ENCODE measurements at regions not wholly inside any gene's neighbourhood (a gene's known extent, or its start where the extent isn't known, plus 50 kb on each side); places are given as distances from the start of the nearest gene placed in this dataset.

GRCh38 chr16:16945207-16945606, 525.6 kb downstream of the XYLT1 start:
- peaks cover 3% of the 10 kb centered on the region for H3K9me3 Mint-ChIP-seq
- no peaks in the 10 kb centered on the region for H4K20me1 ChIP-seq (ENCODE audit: low read depth)
- no peaks in the 10 kb centered on the region for H3K79me2 ChIP-seq (ENCODE audit: low read depth)
- peaks cover 16% of the 10 kb centered on the region for H3K4me1 ChIP-seq
- H3F3A ChIP-seq (ENCODE audit: low read depth) = no peaks in the 10 kb centered on the region
- H3K9ac ChIP-seq = no peak overlapping the region
- no peaks in the 10 kb centered on the region for H3K36me3 Mint-ChIP-seq
- H3K4me3 Mint-ChIP-seq = no peak overlapping the region
- no peak overlapping the region for H3K27ac ChIP-seq
- H3K4me1 Mint-ChIP-seq = no peaks in the 10 kb centered on the region
- H3K27me3 Mint-ChIP-seq (ENCODE audit: insufficient read depth, low read depth) = no peaks in the 10 kb centered on the region
- no peak for DNase-seq (ENCODE audit: low spot score)
- H3K36me3 ChIP-seq = no peaks in the 10 kb centered on the region
- no peak overlapping the region for H3K4me3 ChIP-seq
- TF ChIP-seq EZH2phosphoT487 (IDR thresholded peaks at IDR 0.05) (no peak), EZH2 (IDR thresholded peaks at IDR 0.05) (no peak), CTCF (IDR thresholded peaks at IDR 0.05) (no peak)
- no peak overlapping the region for H3K4me2 ChIP-seq
- no peak overlapping the region for H3K27ac Mint-ChIP-seq
- no peak overlapping the region for H2AFZ ChIP-seq (replicated peaks)
- no peaks in the 10 kb centered on the region for H3K9me3 ChIP-seq (ENCODE audit: low read depth)
- no peaks in the 10 kb centered on the region for H3K27me3 ChIP-seq

GRCh38 chr16:16956376-16956775, 514.4 kb downstream of the XYLT1 start:
- Histone ChIP-seq H4K20me1 (ENCODE audit: low read depth) (no peaks in the 10 kb centered on the region), H3K27ac (no peak overlapping the region), H3K4me2 (no peak overlapping the region), H3K4me1 (peaks cover 7% of the 10 kb centered on the region), H3K9ac (no peak overlapping the region), H3F3A (ENCODE audit: low read depth) (no peaks in the 10 kb centered on the region), H3K4me3 (no peak overlapping the region), H3K79me2 (ENCODE audit: low read depth) (no peaks in the 10 kb centered on the region), H3K9me3 (ENCODE audit: low read depth) (no peaks in the 10 kb centered on the region), H3K27me3 (no peaks in the 10 kb centered on the region), H3K36me3 (no peaks in the 10 kb centered on the region), H2AFZ (replicated peaks) (no peak overlapping the region)
- Mint-ChIP-seq H3K27ac (no peak overlapping the region), H3K4me3 (no peak overlapping the region), H3K27me3 (ENCODE audit: insufficient read depth, low read depth) (peaks cover 6% of the 10 kb centered on the region), H3K4me1 (no peaks in the 10 kb centered on the region), H3K9me3 (peaks cover under 1% of the 10 kb centered on the region), H3K36me3 (no peaks in the 10 kb centered on the region)
- no peak for DNase-seq (ENCODE audit: low spot score)
- no peak for TF ChIP-seq CTCF (IDR thresholded peaks at IDR 0.05)
- TF ChIP-seq EZH2phosphoT487 (IDR thresholded peaks at IDR 0.05) = no peak

GRCh38 chr16:16960785-16961184, 510.0 kb downstream of the XYLT1 start:
- Mint-ChIP-seq H3K27ac (no peak overlapping the region), H3K4me1 (no peaks in the 10 kb centered on the region), H3K36me3 (no peaks in the 10 kb centered on the region), H3K4me3 (no peak overlapping the region), H3K9me3 (no peaks in the 10 kb centered on the region), H3K27me3 (ENCODE audit: insufficient read depth, low read depth) (no peaks in the 10 kb centered on the region)
- Histone ChIP-seq H2AFZ (replicated peaks) (no peak overlapping the region), H4K20me1 (ENCODE audit: low read depth) (no peaks in the 10 kb centered on the region), H3F3A (ENCODE audit: low read depth) (no peaks in the 10 kb centered on the region), H3K4me2 (no peak overlapping the region), H3K9me3 (ENCODE audit: low read depth) (no peaks in the 10 kb centered on the region), H3K27ac (no peak overlapping the region), H3K36me3 (no peaks in the 10 kb centered on the region), H3K4me3 (no peak overlapping the region), H3K27me3 (no peaks in the 10 kb centered on the region), H3K9ac (no peak overlapping the region), H3K4me1 (peaks cover 7% of the 10 kb centered on the region), H3K79me2 (ENCODE audit: low read depth) (no peaks in the 10 kb centered on the region)
- TF ChIP-seq EZH2phosphoT487 (IDR thresholded peaks at IDR 0.05) (no peak), CTCF (IDR thresholded peaks at IDR 0.05) (no peak), EZH2 (IDR thresholded peaks at IDR 0.05) (no peak)
- DNase-seq (ENCODE audit: low spot score) = no peak

GRCh38 chr16:16966439-16966838, 504.3 kb downstream of the XYLT1 start:
- no peaks in the 10 kb centered on the region for H3K79me2 ChIP-seq (ENCODE audit: low read depth)
- H3K4me1 Mint-ChIP-seq = no peaks in the 10 kb centered on the region
- no peaks in the 10 kb centered on the region for H3K27me3 ChIP-seq
- H3K4me2 ChIP-seq = no peak overlapping the region
- H3F3A ChIP-seq (ENCODE audit: low read depth) = no peaks in the 10 kb centered on the region
- H3K9ac ChIP-seq = no peak overlapping the region
- H2AFZ ChIP-seq (replicated peaks) = no peak overlapping the region
- DNase-seq (ENCODE audit: low spot score) = no peak
- H3K36me3 ChIP-seq = no peaks in the 10 kb centered on the region
- no peak for TF ChIP-seq CTCF (IDR thresholded peaks at IDR 0.05)
- no peak for TF ChIP-seq EZH2phosphoT487 (IDR thresholded peaks at IDR 0.05)
- no peak for TF ChIP-seq EZH2 (IDR thresholded peaks at IDR 0.05)
- H3K9me3 ChIP-seq (ENCODE audit: low read depth) = no peaks in the 10 kb centered on the region
- H3K27ac ChIP-seq = no peak overlapping the region
- no peaks in the 10 kb centered on the region for H3K4me1 ChIP-seq
- H3K27me3 Mint-ChIP-seq (ENCODE audit: insufficient read depth, low read depth) = no peaks in the 10 kb centered on the region
- no peak overlapping the region for H3K4me3 ChIP-seq
- H4K20me1 ChIP-seq (ENCODE audit: low read depth) = no peaks in the 10 kb centered on the region
- H3K27ac Mint-ChIP-seq = no peak overlapping the region
- H3K36me3 Mint-ChIP-seq = no peaks in the 10 kb centered on the region
- peaks cover 7% of the 10 kb centered on the region for H3K9me3 Mint-ChIP-seq
- H3K4me3 Mint-ChIP-seq = no peak overlapping the region

All from neural progenitor cell (in vitro differentiated cells).